ENCODE measurements at regions not wholly inside any gene's neighbourhood (a gene's known extent, or its start where the extent isn't known, plus 50 kb on each side); places are given as distances from the start of the nearest gene placed in this dataset.
"Not testable (repeated sequence)": the region's sequence is repeated elsewhere in the genome, so short reads cannot be mapped to it uniquely, and the experiment has no call there.

DNA sequence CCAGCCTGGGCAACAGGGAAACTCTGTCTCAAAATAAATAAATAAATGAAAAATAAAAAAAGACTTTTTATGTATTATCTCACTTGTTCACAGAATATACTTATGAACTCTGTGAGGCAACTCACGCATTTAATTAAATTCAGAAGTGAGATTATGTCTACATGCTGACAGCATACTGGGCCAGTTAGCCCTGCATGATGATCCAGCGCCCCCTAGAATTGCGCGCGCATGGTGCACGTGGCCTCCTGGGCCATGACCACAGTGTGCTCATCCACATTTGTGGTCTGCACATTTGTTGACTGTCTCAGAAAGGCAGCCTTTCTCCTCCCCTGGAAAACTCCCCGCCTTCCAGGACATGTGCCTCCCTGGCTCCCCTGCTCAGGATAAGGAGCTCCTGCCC, 64.8 kb upstream of the METTL9 start:
- peak; percentile 72 for DNase-seq (ENCODE audit: low spot score)

- not testable (repeated sequence) for DNase-seq (ENCODE audit: low spot score)
Observed at GRCh38 chr16:21535201-21535600, 64.2 kb upstream of the METTL9 start.

DNA sequence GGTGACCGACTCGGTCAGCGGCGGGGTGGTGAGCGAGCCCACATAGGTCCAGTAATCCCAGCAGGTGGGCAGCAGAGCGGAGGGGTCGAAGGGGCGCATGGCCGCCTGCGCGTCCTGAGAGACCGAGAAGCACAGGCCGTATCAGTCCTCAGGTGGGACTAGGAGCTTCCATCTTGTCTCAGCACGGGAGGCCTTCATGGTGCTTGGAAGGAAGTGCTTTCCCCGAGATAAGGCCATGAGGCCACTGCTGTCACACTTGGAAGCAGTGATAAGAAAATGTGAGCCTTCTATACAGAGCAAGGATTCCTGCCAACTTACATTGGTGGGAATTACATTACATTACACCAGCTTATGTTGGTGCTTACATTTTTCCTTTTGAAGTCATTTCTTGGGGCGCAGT, 62.6 kb upstream of the METTL9 start:
- DNase-seq (ENCODE audit: low spot score), result peak; percentile 82

DNA sequence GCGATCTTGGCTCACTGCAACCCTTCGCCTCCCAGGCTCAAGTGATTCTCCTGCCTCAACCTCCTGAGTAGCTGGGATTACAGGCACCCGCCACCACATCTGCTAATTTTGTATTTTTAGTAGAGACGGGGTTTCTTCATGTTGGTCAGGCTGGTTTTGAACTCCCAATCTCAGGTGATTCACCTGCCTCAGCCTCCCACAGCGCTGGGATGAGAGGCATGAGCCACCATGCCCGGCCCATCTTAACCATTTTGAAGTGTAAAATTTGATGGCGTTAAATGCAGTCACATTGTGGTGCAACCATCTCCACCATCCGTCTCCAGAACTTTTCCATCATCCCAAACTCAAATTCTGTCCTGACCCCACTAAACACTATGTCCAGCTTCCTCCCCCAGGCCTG, 61.8 kb upstream of the METTL9 start:
- DNase-seq (ENCODE audit: low spot score), result not testable (repeated sequence)

DNA sequence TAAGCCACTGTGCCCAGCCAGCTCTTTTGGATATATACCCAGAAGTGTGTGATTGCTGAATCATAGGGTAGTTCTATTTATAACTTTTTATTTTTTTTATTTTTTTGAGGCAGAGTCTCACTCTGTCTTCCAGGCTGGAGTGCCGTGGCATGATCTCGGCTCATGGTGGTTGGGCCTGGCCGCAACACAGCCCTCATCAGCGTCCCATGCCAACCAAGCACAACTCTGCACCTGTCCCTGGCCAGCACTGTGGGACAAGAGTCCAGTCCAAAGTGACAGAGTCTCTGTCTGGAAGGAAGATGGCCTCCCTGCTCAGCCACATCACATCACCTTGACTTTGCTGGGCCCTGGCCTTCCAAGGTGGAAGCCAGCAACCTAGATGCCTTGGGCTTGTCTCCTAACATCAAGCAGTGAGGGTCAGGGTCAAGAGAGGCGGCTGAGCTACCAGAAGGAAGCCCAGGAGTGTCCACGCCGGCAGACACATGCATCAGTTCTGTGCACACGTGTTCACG, 60.2 kb upstream of the METTL9 start:
- not testable (repeated sequence) for DNase-seq (ENCODE audit: low spot score)

- DNase-seq (ENCODE audit: low spot score), result not testable (repeated sequence)
Observed at GRCh38 chr16:21540770-21541433, 58.5 kb upstream of the METTL9 start.

DNA sequence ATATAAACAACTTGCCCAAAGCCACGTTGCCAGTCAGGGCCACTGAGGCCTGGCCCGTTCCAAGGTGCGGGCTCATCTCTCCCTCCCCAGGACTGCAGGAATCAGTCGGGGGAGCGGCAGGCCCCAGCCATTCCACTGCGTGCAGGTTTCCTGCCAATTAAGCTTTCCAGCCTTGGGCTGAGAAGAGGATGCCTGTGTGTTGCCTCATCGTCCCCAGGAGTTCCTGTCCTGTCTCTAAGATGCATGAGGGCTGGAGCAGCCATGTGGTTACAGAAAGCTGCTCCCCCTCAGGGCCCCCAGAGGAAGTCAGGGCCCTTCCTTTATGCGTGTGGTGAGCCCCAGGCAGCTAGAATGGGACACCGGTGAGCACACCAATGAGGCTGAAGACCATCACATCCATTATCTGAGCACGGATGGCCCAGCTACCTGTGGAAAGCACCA, 57.7 kb upstream of the METTL9 start:
- DNase-seq (ENCODE audit: low spot score), result not testable (repeated sequence)

- not testable (repeated sequence) for DNase-seq (ENCODE audit: low spot score)
Observed at GRCh38 chr16:21542075-21542474, 57.3 kb upstream of the METTL9 start.

DNA sequence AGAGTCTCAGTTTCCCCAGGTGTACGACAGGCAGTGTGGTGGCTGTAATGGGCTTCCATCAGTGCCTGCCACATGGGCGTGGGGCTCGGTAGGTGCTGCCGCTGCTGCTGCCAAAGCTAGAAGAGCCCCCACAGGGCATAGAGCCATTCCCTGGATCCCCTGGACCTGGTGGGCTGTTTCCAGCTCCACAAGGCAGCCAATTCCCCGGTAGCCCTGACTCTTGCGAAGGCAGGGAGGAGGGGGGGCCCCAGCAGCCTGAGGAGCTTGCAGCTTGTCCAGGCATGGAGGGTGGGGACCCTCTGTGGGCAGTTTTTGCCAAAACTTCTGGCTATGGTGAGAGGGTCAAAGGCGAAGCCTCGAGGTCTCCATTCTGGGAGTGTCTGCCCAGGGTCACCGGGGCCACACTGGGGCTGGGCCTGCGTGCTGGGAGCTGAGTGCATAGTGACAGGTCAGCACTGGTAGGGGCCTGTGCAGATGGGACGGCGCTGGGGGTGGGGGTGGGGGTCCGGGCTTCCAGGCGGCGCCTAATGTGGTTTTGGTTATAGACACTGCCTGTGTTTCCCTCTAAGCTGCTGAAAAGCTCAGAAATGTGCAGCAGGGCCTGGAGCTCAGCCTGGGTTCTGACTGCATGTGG, 56.8 kb upstream of the METTL9 start:
- not testable (repeated sequence) for DNase-seq (ENCODE audit: low spot score)

DNA sequence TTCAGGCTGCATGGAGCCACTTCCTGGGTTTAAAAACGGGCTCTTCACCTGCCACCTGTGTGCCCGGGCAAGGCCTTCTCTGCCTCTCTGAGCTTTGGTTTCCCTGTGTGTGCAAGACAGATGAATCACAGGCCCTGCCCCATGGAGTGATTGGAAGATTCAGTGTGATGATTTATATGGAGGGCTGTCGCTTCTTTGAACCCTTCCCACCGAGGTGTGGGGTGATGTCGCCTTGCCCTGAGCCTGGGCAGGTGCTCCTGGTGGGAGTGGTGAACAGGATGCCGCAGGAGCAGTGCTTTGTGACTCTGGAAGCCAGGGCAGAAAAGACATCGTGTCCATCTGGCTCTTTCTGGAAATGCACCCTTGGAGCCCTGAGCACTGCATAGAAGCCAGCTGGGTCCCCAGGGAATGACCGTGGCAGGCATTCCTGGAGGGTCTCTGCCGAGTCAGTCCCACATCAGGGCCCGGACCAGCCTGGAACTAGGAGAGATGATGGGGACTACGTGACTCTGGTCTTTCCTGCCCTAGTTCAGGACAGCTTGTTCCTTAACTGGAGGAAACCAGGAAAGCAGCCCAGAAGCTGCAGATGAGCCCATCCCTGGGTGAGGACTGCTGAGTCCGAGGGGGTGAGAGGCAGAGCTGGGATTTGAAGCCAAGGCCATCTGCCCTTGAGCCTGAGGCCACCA, 56.1 kb upstream of the METTL9 start:
- DNase-seq (ENCODE audit: low spot score), result not testable (repeated sequence)

- not testable (repeated sequence) for DNase-seq (ENCODE audit: low spot score)
Observed at GRCh38 chr16:21545664-21546326, 53.6 kb upstream of the METTL9 start.

GRCh38 chr16:21549396-21549795, 50.0 kb upstream of the METTL9 start:
- not testable (repeated sequence) for DNase-seq (ENCODE audit: low spot score)

All from hematopoietic multipotent progenitor cell treated with erythropoietin and hydrocortisone succinate and interleukin-3 and kit ligand, for 15 days (in vitro differentiated cells).